GM10266 (cell line): ENCODE measurements at regions not wholly inside any gene's neighbourhood (a gene's known extent, or its start where the extent isn't known, plus 50 kb on each side); places are given as distances from the start of the nearest gene placed in this dataset.
A peak's percentile ranks its signal among the peaks of the same experiment; 100 is the strongest.

Experiments used
- DNase-seq: peaks from one replicate; pipeline ENCODE4 v3.0.0; 2012; ENCODE audit errors: extremely low spot score
- TF ChIP-seq, protein P1 (sequence below): IDR thresholded peaks from 2 replicates; pipeline ENCODE4 v1.5.1; 2012; ENCODE audit warnings: mild to moderate bottlenecking, low read depth; ENCODE audit not compliant: control insufficient read depth, insufficient read depth; ENCODE audit errors: missing control alignments

- TF ChIP-seq, protein P1, sequence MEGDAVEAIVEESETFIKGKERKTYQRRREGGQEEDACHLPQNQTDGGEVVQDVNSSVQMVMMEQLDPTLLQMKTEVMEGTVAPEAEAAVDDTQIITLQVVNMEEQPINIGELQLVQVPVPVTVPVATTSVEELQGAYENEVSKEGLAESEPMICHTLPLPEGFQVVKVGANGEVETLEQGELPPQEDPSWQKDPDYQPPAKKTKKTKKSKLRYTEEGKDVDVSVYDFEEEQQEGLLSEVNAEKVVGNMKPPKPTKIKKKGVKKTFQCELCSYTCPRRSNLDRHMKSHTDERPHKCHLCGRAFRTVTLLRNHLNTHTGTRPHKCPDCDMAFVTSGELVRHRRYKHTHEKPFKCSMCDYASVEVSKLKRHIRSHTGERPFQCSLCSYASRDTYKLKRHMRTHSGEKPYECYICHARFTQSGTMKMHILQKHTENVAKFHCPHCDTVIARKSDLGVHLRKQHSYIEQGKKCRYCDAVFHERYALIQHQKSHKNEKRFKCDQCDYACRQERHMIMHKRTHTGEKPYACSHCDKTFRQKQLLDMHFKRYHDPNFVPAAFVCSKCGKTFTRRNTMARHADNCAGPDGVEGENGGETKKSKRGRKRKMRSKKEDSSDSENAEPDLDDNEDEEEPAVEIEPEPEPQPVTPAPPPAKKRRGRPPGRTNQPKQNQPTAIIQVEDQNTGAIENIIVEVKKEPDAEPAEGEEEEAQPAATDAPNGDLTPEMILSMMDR, result no peak
- no peak for DNase-seq
Observed at GRCh38 chr6:79392094-79392493, 145.1 kb downstream of the LCA5 start.

GRCh38 chr6:79391480-79391879 lies 145.8 kb downstream of the LCA5 start:
- no peak for DNase-seq
- TF ChIP-seq, protein P1, result no peak

DNA sequence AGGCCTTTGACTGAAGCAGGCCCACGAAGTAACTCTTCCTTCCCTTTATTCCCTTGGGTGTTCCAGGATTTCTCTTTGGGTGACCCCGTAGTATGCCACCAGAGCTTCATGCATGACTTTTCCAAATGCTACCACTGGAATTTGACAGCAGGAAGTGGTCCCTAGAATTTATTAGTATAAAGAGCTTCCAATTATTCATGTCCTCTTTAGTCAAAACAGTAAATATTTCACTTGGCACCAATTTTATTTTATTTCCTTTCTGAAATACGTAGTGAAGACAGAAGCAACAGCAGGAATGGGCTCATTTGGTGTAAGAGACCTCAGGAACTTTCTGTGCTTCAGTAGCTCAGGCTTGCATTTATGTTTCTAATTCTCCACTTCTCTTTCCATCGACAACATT lies 151.3 kb downstream of the LCA5 start:
- TF ChIP-seq, protein P1, result no peak
- no peak for DNase-seq

DNA sequence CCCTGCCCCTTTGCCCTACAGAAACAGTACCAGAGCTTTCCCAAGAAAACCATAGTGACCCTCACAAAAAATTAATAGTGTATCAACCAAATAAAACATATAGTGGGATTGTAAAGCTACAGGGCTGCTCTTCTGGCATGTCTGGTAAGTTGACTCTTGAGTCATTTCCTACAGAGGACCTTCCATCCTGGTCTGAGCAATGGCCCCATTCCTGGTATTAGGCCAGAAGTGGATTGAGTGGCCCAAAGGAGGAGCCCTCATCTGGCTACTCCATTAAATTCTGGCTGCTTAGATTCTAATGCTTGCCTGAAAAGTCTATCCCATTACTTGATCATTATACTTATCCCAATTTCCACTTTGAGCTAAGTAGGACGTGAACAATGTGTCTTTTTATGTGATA lies 150.9 kb upstream of the HMGN3 start:
- TF ChIP-seq, protein P1, result no peak
- DNase-seq, result no peak

GRCh38 chr6:79384845-79385244 lies 150.4 kb upstream of the HMGN3 start:
- TF ChIP-seq, protein P1, result no peak
- no peak for DNase-seq

DNA sequence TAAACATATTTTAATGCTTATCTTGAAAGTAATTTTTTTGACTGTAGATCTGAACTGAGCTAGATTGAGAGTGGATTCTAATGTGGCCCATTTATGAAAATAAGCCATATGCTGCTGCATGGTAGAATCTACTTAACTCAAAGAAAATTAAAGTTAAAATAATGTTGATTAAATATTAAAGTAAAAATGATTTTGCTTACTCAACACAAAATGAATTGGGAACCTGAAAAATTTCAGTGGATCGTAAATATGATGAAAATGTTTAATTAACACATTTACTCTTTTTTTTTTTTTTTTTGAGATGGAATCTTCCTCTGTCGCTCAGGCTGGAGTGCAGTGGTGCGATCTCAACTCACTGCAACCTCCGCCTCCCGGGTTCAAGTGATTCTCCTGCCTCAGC lies 144.5 kb upstream of the HMGN3 start:
- no peak for DNase-seq
- TF ChIP-seq, protein P1, result no peak

- TF ChIP-seq, protein P1, result no peak
- DNase-seq, result peak; percentile 6
Observed at GRCh38 chr6:79377888-79378348, 143.4 kb upstream of the HMGN3 start.

GRCh38 chr6:79377047-79377446 lies 142.6 kb upstream of the HMGN3 start:
- TF ChIP-seq, protein P1, result no peak
- DNase-seq, result no peak
